HT-29 (cell line): ENCODE measurements at regions not wholly inside any gene's neighbourhood (a gene's known extent, or its start where the extent isn't known, plus 50 kb on each side); places are given as distances from the start of the nearest gene placed in this dataset.

Source experiments
- DNase-seq: peaks from one replicate; pipeline ENCODE4 v3.0.0-alpha.2; 2015; ENCODE audit warnings: low spot score

- no peak for DNase-seq
These were observed 128.2 kb downstream of the CPEB2 start for GRCh38 chr4:15130441-15130840.

- no peak for DNase-seq
These were observed 129.3 kb downstream of the CPEB2 start for GRCh38 chr4:15131551-15131950.

GRCh38 chr4:15132739-15133138 is 130.5 kb downstream of the CPEB2 start:
- DNase-seq = no peak

GRCh38 chr4:15139599-15139998 is 137.3 kb downstream of the CPEB2 start:
- no peak for DNase-seq

- no peak for DNase-seq
These were observed 139.9 kb downstream of the CPEB2 start for GRCh38 chr4:15142201-15142600.

GRCh38 chr4:15143551-15143950 is 141.3 kb downstream of the CPEB2 start:
- no peak for DNase-seq

- no peak for DNase-seq
These were observed 142.1 kb downstream of the CPEB2 start for GRCh38 chr4:15144249-15144966.

- DNase-seq = no peak
These were observed 142.7 kb downstream of the CPEB2 start for GRCh38 chr4:15144967-15145295.

GRCh38 chr4:15145709-15146108 is 143.4 kb downstream of the CPEB2 start:
- no peak for DNase-seq

GRCh38 chr4:15147714-15148113 is 145.4 kb downstream of the CPEB2 start:
- DNase-seq = no peak

- no peak for DNase-seq
These were observed 145.9 kb downstream of the CPEB2 start for GRCh38 chr4:15148199-15148598.

- DNase-seq = no peak
These were observed 146.4 kb downstream of the CPEB2 start for GRCh38 chr4:15148691-15149090.

- no peak for DNase-seq
These were observed 147.1 kb downstream of the CPEB2 start for GRCh38 chr4:15149234-15149838.

GRCh38 chr4:15149839-15150592 is 147.7 kb downstream of the CPEB2 start:
- peak; percentile 53 for DNase-seq

GRCh38 chr4:15150631-15151030 is 148.3 kb downstream of the CPEB2 start:
- DNase-seq = no peak

GRCh38 chr4:15151033-15151432 is 148.8 kb downstream of the CPEB2 start:
- DNase-seq = no peak

GRCh38 chr4:15153662-15154061 is 151.4 kb downstream of the CPEB2 start:
- DNase-seq = no peak

GRCh38 chr4:15158406-15159091 is 156.3 kb downstream of the CPEB2 start:
- no peak for DNase-seq

- DNase-seq = no peak
These were observed 157.3 kb downstream of the CPEB2 start for GRCh38 chr4:15159477-15160019.

GRCh38 chr4:15161439-15161838 is 159.2 kb downstream of the CPEB2 start:
- DNase-seq = no peak

- DNase-seq = no peak
These were observed 159.8 kb downstream of the CPEB2 start for GRCh38 chr4:15162046-15162445.
